IPS DF 6.9 (cell line): ENCODE measurements at regions not wholly inside any gene's neighbourhood (a gene's known extent, or its start where the extent isn't known, plus 50 kb on each side); places are given as distances from the start of the nearest gene placed in this dataset.

Experiments used
- DNase-seq: peaks from one replicate; pipeline ENCODE4 v3.0.0-alpha.2; 2013; ENCODE audit warnings: low read depth, low spot score
- H3K27ac ChIP-seq: one replicate; pipeline ENCODE4 v1.5.1; 2013; ENCODE audit warnings: low read length, control low read depth
- H3K27me3 ChIP-seq: 2 replicates; pipeline ENCODE4 v1.6.1; 2013; ENCODE audit warnings: mild to moderate bottlenecking, low read length; ENCODE audit not compliant: control insufficient read depth, insufficient read depth
- H3K36me3 ChIP-seq: 2 replicates; pipeline ENCODE4 v1.6.1; 2013; ENCODE audit warnings: low read length; ENCODE audit not compliant: control insufficient read depth, insufficient read depth
- H3K4me1 ChIP-seq: 2 replicates; pipeline ENCODE4 v1.6.1; 2013; ENCODE audit warnings: low read length; ENCODE audit not compliant: control insufficient read depth, insufficient read depth
- H3K4me3 ChIP-seq: 2 replicates; pipeline ENCODE4 v1.5.1; 2013; ENCODE audit warnings: mild to moderate bottlenecking, low read length
- H3K9me3 ChIP-seq: 2 replicates; pipeline ENCODE4 v1.6.1; 2013; ENCODE audit warnings: low read length, inconsistent platforms; ENCODE audit not compliant: control insufficient read depth, insufficient read depth
- WGBS: extraction: QIAGEN DNeasy Blood & Tissue Kit; methylation state at CpG from one replicate; pipeline ENCODE4 v1.1.7; 2013; ENCODE audit warnings: mixed read lengths, missing lambda C conversion rate; ENCODE audit not compliant: insufficient read length, insufficient coverage; 5-methylcytosine and 5-hydroxymethylcytosine counted together

- H3K9me3 ChIP-seq, result no peaks in the 10 kb centered on the region
- no peak overlapping the region for H3K27ac ChIP-seq
- no peaks in the 10 kb centered on the region for H3K4me1 ChIP-seq
- DNase-seq, result no peak
- H3K36me3 ChIP-seq, result no peaks in the 10 kb centered on the region
- H3K27me3 ChIP-seq, result no peaks in the 10 kb centered on the region
- H3K4me3 ChIP-seq, result no peak overlapping the region
- WGBS, result no CpG with 5 or more reads among the region's 4 CpGs
Measured at GRCh38 chr3:159209459-159209858, 407.6 kb downstream of the MFSD1 start.

- H3K4me1 ChIP-seq, result no peaks in the 10 kb centered on the region
- H3K27me3 ChIP-seq, result no peaks in the 10 kb centered on the region
- H3K9me3 ChIP-seq, result no peaks in the 10 kb centered on the region
- no peaks in the 10 kb centered on the region for H3K36me3 ChIP-seq
- DNase-seq, result no peak
- WGBS, result no CpG with 5 or more reads among the region's 1 CpG
- H3K4me3 ChIP-seq, result no peak overlapping the region
- no peak overlapping the region for H3K27ac ChIP-seq
Measured at GRCh38 chr3:159210336-159210735, 408.5 kb downstream of the MFSD1 start.

- no peak overlapping the region for H3K27ac ChIP-seq
- H3K9me3 ChIP-seq, result no peaks in the 10 kb centered on the region
- H3K36me3 ChIP-seq, result no peaks in the 10 kb centered on the region
- DNase-seq, result no peak
- no peaks in the 10 kb centered on the region for H3K27me3 ChIP-seq
- no peaks in the 10 kb centered on the region for H3K4me1 ChIP-seq
- no CpG with 5 or more reads among the region's 3 CpGs for WGBS
- no peak overlapping the region for H3K4me3 ChIP-seq
Measured at GRCh38 chr3:159216311-159216710, 414.5 kb downstream of the MFSD1 start.

- H3K36me3 ChIP-seq, result no peaks in the 10 kb centered on the region
- no peaks in the 10 kb centered on the region for H3K27me3 ChIP-seq
- DNase-seq, result no peak
- H3K4me3 ChIP-seq, result no peak overlapping the region
- no peaks in the 10 kb centered on the region for H3K4me1 ChIP-seq
- no peaks in the 10 kb centered on the region for H3K9me3 ChIP-seq
- WGBS, result no CpG with 5 or more reads among the region's 3 CpGs
- H3K27ac ChIP-seq, result no peak overlapping the region
Measured at GRCh38 chr3:159219231-159219630, 417.4 kb downstream of the MFSD1 start.

- DNase-seq, result no peak
- WGBS, result no CpG with 5 or more reads among the region's 1 CpG
Measured at GRCh38 chr3:159221335-159221734, 419.5 kb downstream of the MFSD1 start.

GRCh38 chr3:159229116-159229680 lies 427.3 kb downstream of the MFSD1 start:
- Histone ChIP-seq H3K4me1 (peaks cover 1% of the 10 kb centered on the region; the same call in 1 of the 2 replicates), H3K4me3 (no peak overlapping the region), H3K36me3 (no peaks in the 10 kb centered on the region), H3K9me3 (no peaks in the 10 kb centered on the region), H3K27ac (no peak overlapping the region), H3K27me3 (no peaks in the 10 kb centered on the region)
- WGBS, result no CpG with 5 or more reads among the region's 5 CpGs
- DNase-seq, result no peak

More at GRCh38 chr3:159221335-159221734, 419.5 kb downstream of the MFSD1 start:
- H3K27ac ChIP-seq, result no peak overlapping the region
- no peaks in the 10 kb centered on the region for H3K27me3 ChIP-seq
- H3K4me1 ChIP-seq, result no peaks in the 10 kb centered on the region
- no peak overlapping the region for H3K4me3 ChIP-seq
- no peaks in the 10 kb centered on the region for H3K36me3 ChIP-seq
- no peaks in the 10 kb centered on the region for H3K9me3 ChIP-seq

- Histone ChIP-seq H3K27me3 (no peaks in the 10 kb centered on the region), H3K27ac (no peak overlapping the region)
- WGBS, result no CpG with 5 or more reads among the region's 4 CpGs
Measured at GRCh38 chr3:159232966-159233365, 431.1 kb downstream of the MFSD1 start.

GRCh38 chr3:159233734-159234133 lies 431.9 kb downstream of the MFSD1 start:
- WGBS, result no CpG with 5 or more reads among the region's 2 CpGs
- Histone ChIP-seq H3K9me3 (no peaks in the 10 kb centered on the region), H3K4me3 (no peak overlapping the region), H3K27me3 (no peaks in the 10 kb centered on the region), H3K4me1 (peaks cover 1% of the 10 kb centered on the region; the same call in 1 of the 2 replicates), H3K27ac (no peak overlapping the region), H3K36me3 (no peaks in the 10 kb centered on the region)
- no peak for DNase-seq

More at GRCh38 chr3:159232966-159233365, 431.1 kb downstream of the MFSD1 start:
- no peak overlapping the region for H3K4me3 ChIP-seq
- H3K36me3 ChIP-seq, result no peaks in the 10 kb centered on the region
- H3K4me1 ChIP-seq, result peaks cover 1% of the 10 kb centered on the region; the same call in 1 of the 2 replicates
- no peak for DNase-seq
- H3K9me3 ChIP-seq, result no peaks in the 10 kb centered on the region

GRCh38 chr3:159234306-159234705 lies 432.5 kb downstream of the MFSD1 start:
- Histone ChIP-seq H3K27ac (no peak overlapping the region), H3K4me1 (peaks cover under 1% of the 10 kb centered on the region; the same call in 1 of the 2 replicates), H3K27me3 (no peaks in the 10 kb centered on the region), H3K4me3 (no peak overlapping the region), H3K9me3 (no peaks in the 10 kb centered on the region), H3K36me3 (no peaks in the 10 kb centered on the region)
- DNase-seq, result no peak
- WGBS, result no CpG with 5 or more reads among the region's 3 CpGs

- H3K4me3 ChIP-seq, result no peak overlapping the region
- WGBS, result no CpG with 5 or more reads among the region's 1 CpG
Measured at GRCh38 chr3:159236321-159236720, 434.5 kb downstream of the MFSD1 start.

GRCh38 chr3:159237226-159237625 lies 435.4 kb downstream of the MFSD1 start:
- no CpG with 5 or more reads among the region's 3 CpGs for WGBS
- Histone ChIP-seq H3K4me1 (no peaks in the 10 kb centered on the region), H3K36me3 (no peaks in the 10 kb centered on the region), H3K4me3 (no peak overlapping the region), H3K27me3 (no peaks in the 10 kb centered on the region), H3K9me3 (no peaks in the 10 kb centered on the region), H3K27ac (no peak overlapping the region)
- DNase-seq, result no peak

More at GRCh38 chr3:159236321-159236720, 434.5 kb downstream of the MFSD1 start:
- H3K9me3 ChIP-seq, result no peaks in the 10 kb centered on the region
- no peak for DNase-seq
- no peaks in the 10 kb centered on the region for H3K27me3 ChIP-seq
- no peaks in the 10 kb centered on the region for H3K4me1 ChIP-seq
- H3K36me3 ChIP-seq, result no peaks in the 10 kb centered on the region
- no peak overlapping the region for H3K27ac ChIP-seq
